ENCODE measurements at regions not wholly inside any gene's neighbourhood (a gene's known extent, or its start where the extent isn't known, plus 50 kb on each side); places are given as distances from the start of the nearest gene placed in this dataset.
"Not testable (repeated sequence)": the region's sequence is repeated elsewhere in the genome, so short reads cannot be mapped to it uniquely, and the experiment has no call there.

- Mint-ChIP-seq H3K27me3 (no peaks in the 10 kb centered on the region), H3K4me3 (no peak overlapping the region), H3K9me3 (ENCODE audit: low read depth) (no peaks in the 10 kb centered on the region), H3K36me3 (no peaks in the 10 kb centered on the region), H3K4me1 (no peaks in the 10 kb centered on the region), H3K27ac (no peak overlapping the region)
- ATAC-seq (no peak), DNase-seq (no peak)
- CTCF ChIA-PET: no interaction called here
Observed at GRCh38 chr5:156221816-156222215, 105.1 kb upstream of the SGCD start.

DNA sequence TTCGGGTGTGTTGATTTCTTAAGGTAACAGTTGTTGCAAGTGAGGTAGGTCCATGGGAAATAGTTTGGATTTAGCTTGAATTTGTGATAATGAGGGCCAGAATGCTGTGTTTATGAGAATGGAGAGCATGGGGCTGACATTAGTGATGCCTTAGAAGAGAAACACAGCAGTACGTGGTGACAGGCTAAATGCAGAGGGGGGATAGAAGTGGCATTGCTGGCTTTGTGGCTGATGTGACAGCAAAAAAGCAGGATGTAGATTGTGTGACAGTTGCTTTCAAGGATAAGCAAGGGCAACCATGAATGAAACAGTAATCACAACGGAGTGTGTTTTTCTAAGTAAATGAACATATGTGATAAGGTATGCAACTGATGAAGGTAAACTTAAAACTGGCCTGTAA, 103.4 kb upstream of the SGCD start:
- no peak for ATAC-seq
- H3K36me3 Mint-ChIP-seq: no peaks in the 10 kb centered on the region
- CTCF ChIA-PET: no interaction called here
- no peak overlapping the region for H3K4me3 Mint-ChIP-seq
- no peak for DNase-seq
- no peaks in the 10 kb centered on the region for H3K4me1 Mint-ChIP-seq
- H3K27me3 Mint-ChIP-seq: no peaks in the 10 kb centered on the region
- no peaks in the 10 kb centered on the region for H3K9me3 Mint-ChIP-seq (ENCODE audit: low read depth)
- H3K27ac Mint-ChIP-seq: no peak overlapping the region

- DNase-seq; H3K27me3 Mint-ChIP-seq; CTCF ChIA-PET; H3K9me3 Mint-ChIP-seq (ENCODE audit: low read depth); H3K27ac Mint-ChIP-seq; H3K36me3 Mint-ChIP-seq; ATAC-seq; H3K4me1 Mint-ChIP-seq; H3K4me3 Mint-ChIP-seq: not testable (repeated sequence)
Observed at GRCh38 chr5:156226485-156226884, 100.5 kb upstream of the SGCD start.

GRCh38 chr5:156230887-156231286, 96.1 kb upstream of the SGCD start:
- Mint-ChIP-seq H3K4me3 (no peak overlapping the region), H3K9me3 (ENCODE audit: low read depth) (no peaks in the 10 kb centered on the region), H3K27ac (no peak overlapping the region), H3K36me3 (no peaks in the 10 kb centered on the region), H3K27me3 (no peaks in the 10 kb centered on the region), H3K4me1 (no peaks in the 10 kb centered on the region)
- no peak for DNase-seq
- ATAC-seq: no peak
- CTCF ChIA-PET: no interaction called here

DNA sequence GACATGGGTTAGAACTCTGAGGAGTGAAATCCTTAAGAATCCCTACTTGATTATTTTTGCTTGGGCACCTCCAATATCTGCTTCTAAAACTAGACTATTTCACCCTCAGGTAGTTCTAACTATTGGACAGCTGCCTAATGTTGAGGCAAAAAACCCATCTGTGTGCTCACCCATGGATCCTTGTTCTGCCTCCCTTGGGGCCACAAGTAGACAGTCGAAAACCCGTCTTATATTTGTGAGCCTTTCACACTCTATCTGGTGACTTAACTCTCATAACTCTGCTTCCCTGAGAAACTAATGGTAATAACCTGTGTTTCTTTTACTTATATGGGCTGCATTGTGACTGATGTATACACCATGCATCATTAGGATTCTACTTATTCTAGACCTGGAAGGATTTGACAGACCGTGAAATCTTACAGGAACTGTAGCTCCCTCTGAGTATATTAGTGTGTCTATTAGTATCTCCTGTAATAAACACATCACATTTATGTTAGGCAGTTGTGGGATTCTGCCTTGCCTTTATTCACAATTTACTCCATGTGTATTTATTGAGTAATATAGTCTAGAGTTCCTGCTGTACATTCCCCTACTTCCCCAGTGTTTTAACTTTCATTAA, 94.6 kb upstream of the SGCD start:
- CTCF ChIA-PET: no interaction called here
- Mint-ChIP-seq H3K27ac (no peak overlapping the region), H3K36me3 (no peaks in the 10 kb centered on the region), H3K9me3 (ENCODE audit: low read depth) (no peaks in the 10 kb centered on the region), H3K4me3 (no peak overlapping the region), H3K4me1 (no peaks in the 10 kb centered on the region), H3K27me3 (no peaks in the 10 kb centered on the region)
- no peak for ATAC-seq
- DNase-seq: no peak

DNA sequence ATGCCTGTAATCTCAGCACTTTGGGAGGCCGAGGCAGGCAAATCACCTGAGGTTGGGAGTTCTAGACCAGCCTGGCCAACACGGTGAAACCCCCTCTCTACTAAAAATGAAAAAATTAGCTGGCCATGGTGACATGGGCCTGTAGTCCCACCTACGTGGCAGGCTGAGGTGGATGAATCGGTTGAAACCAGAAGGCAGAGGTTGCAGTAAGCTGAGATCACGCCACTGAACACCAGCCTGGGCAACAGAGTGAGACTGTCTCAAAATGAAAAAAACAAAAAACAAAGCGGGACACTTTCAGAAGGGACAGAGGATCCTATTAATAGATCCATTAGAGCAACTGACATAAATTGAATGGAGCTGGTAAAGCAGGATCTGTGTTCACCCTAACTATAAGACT, 89.6 kb upstream of the SGCD start:
- no peaks in the 10 kb centered on the region for H3K27me3 Mint-ChIP-seq
- H3K36me3 Mint-ChIP-seq: no peaks in the 10 kb centered on the region
- no peak for DNase-seq
- no peaks in the 10 kb centered on the region for H3K9me3 Mint-ChIP-seq (ENCODE audit: low read depth)
- no peak overlapping the region for H3K27ac Mint-ChIP-seq
- no peaks in the 10 kb centered on the region for H3K4me1 Mint-ChIP-seq
- no peak for ATAC-seq
- CTCF ChIA-PET: no interaction called here
- H3K4me3 Mint-ChIP-seq: no peak overlapping the region

GRCh38 chr5:156239800-156240199, 87.2 kb upstream of the SGCD start:
- Mint-ChIP-seq H3K4me1 (no peaks in the 10 kb centered on the region), H3K36me3 (no peaks in the 10 kb centered on the region), H3K9me3 (ENCODE audit: low read depth) (no peaks in the 10 kb centered on the region), H3K27ac (no peak overlapping the region), H3K27me3 (no peaks in the 10 kb centered on the region), H3K4me3 (no peak overlapping the region)
- CTCF ChIA-PET: no interaction called here
- no peak for DNase-seq
- ATAC-seq: no peak

DNA sequence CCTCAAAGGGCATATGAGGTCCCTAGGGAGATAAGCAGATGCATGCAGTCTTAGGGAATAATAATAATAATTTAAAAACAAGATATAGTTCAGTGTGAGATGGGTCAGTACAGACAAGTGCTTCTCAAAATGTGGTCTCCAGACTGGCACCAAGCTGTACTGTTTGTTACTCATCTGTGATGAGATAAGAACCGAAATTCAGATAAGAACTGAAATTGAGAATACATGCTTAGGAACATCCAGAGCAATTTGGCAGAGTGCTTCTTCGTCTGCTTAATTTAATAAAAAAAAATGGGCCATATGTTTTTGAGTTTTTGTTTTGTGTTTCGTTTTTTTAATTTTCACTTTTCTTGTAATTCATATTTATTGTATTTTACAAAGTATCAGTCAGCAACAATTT, 86.5 kb upstream of the SGCD start:
- no peaks in the 10 kb centered on the region for H3K4me1 Mint-ChIP-seq
- ATAC-seq: no peak
- DNase-seq: no peak
- no peaks in the 10 kb centered on the region for H3K9me3 Mint-ChIP-seq (ENCODE audit: low read depth)
- CTCF ChIA-PET: no interaction called here
- no peaks in the 10 kb centered on the region for H3K36me3 Mint-ChIP-seq
- H3K4me3 Mint-ChIP-seq: no peak overlapping the region
- no peak overlapping the region for H3K27ac Mint-ChIP-seq
- no peaks in the 10 kb centered on the region for H3K27me3 Mint-ChIP-seq

- H3K27me3 Mint-ChIP-seq: no peaks in the 10 kb centered on the region
- no peaks in the 10 kb centered on the region for H3K4me1 Mint-ChIP-seq
- H3K9me3 Mint-ChIP-seq (ENCODE audit: low read depth): no peaks in the 10 kb centered on the region
- DNase-seq: no peak
- ATAC-seq: no peak
- H3K36me3 Mint-ChIP-seq: no peaks in the 10 kb centered on the region
- no peak overlapping the region for H3K27ac Mint-ChIP-seq
- H3K4me3 Mint-ChIP-seq: no peak overlapping the region
- CTCF ChIA-PET: no interaction called here
Observed at GRCh38 chr5:156241266-156241665, 85.7 kb upstream of the SGCD start.

GRCh38 chr5:156245895-156246294, 81.1 kb upstream of the SGCD start:
- Mint-ChIP-seq H3K27ac (no peak overlapping the region), H3K27me3 (no peaks in the 10 kb centered on the region), H3K36me3 (no peaks in the 10 kb centered on the region), H3K4me3 (no peak overlapping the region), H3K9me3 (ENCODE audit: low read depth) (no peaks in the 10 kb centered on the region), H3K4me1 (no peaks in the 10 kb centered on the region)
- CTCF ChIA-PET: no interaction called here
- no peak for DNase-seq
- no peak for ATAC-seq

- Mint-ChIP-seq H3K27me3 (no peaks in the 10 kb centered on the region), H3K9me3 (ENCODE audit: low read depth) (no peaks in the 10 kb centered on the region), H3K4me3 (no peak overlapping the region), H3K36me3 (no peaks in the 10 kb centered on the region), H3K27ac (no peak overlapping the region), H3K4me1 (no peaks in the 10 kb centered on the region)
- DNase-seq: no peak
- CTCF ChIA-PET: no interaction called here
- ATAC-seq: no peak
Observed at GRCh38 chr5:156251076-156251475, 75.9 kb upstream of the SGCD start.

GRCh38 chr5:156253130-156253529, 73.8 kb upstream of the SGCD start:
- no peak for ATAC-seq
- H3K27me3 Mint-ChIP-seq: no peaks in the 10 kb centered on the region
- no peak overlapping the region for H3K4me3 Mint-ChIP-seq
- no peak for DNase-seq
- H3K36me3 Mint-ChIP-seq: no peaks in the 10 kb centered on the region
- CTCF ChIA-PET: no interaction called here
- H3K4me1 Mint-ChIP-seq: no peaks in the 10 kb centered on the region
- no peak overlapping the region for H3K27ac Mint-ChIP-seq
- H3K9me3 Mint-ChIP-seq (ENCODE audit: low read depth): no peaks in the 10 kb centered on the region

GRCh38 chr5:156254196-156254595, 72.8 kb upstream of the SGCD start:
- DNase-seq (no peak), ATAC-seq (no peak)
- Mint-ChIP-seq H3K27ac (no peak overlapping the region), H3K36me3 (no peaks in the 10 kb centered on the region), H3K4me1 (no peaks in the 10 kb centered on the region), H3K27me3 (no peaks in the 10 kb centered on the region), H3K9me3 (ENCODE audit: low read depth) (no peaks in the 10 kb centered on the region), H3K4me3 (no peak overlapping the region)
- CTCF ChIA-PET: no interaction called here

DNA sequence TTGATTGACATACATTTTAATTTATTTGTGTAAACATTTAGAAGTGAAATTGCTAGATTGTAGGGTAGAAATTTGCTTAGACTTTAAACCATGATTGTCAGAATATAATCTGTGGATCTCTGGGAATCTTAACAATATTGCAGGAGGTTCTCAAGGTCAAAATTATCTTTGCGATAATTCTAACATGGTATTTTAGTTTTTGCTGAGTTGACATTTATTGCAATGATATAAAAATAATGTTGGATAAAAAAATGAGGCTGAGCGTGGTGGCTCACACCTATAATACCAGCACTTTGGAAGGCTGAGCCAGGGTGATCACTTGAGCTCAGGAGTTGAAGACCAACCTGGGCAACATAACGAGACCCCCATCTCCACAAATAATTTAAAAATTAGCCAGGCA, 70.3 kb upstream of the SGCD start:
- CTCF ChIA-PET: no interaction called here
- H3K27me3 Mint-ChIP-seq: no peaks in the 10 kb centered on the region
- no peaks in the 10 kb centered on the region for H3K36me3 Mint-ChIP-seq
- no peak for DNase-seq
- no peak for ATAC-seq
- H3K4me1 Mint-ChIP-seq: no peaks in the 10 kb centered on the region
- H3K9me3 Mint-ChIP-seq (ENCODE audit: low read depth): no peaks in the 10 kb centered on the region
- no peak overlapping the region for H3K4me3 Mint-ChIP-seq
- H3K27ac Mint-ChIP-seq: no peak overlapping the region

- Mint-ChIP-seq H3K27me3 (no peaks in the 10 kb centered on the region), H3K27ac (no peak overlapping the region), H3K36me3 (no peaks in the 10 kb centered on the region), H3K4me1 (no peaks in the 10 kb centered on the region), H3K4me3 (no peak overlapping the region), H3K9me3 (ENCODE audit: low read depth) (no peaks in the 10 kb centered on the region)
- DNase-seq (no peak), ATAC-seq (no peak)
- CTCF ChIA-PET: no interaction called here
Observed at GRCh38 chr5:156258934-156259333, 68.0 kb upstream of the SGCD start.
